ENCODE measurements at regions not wholly inside any gene's neighbourhood (a gene's known extent, or its start where the extent isn't known, plus 50 kb on each side); places are given as distances from the start of the nearest gene placed in this dataset.

- no peak for TF ChIP-seq CTCF (IDR thresholded peaks at IDR 0.05; ENCODE audit: low read depth, low read length)
- H3K4me3 ChIP-seq (replicated peaks in 1 of 2; ENCODE audit: low read depth in 2 of 2, low read length in 2 of 2): no peak overlapping the region
- DNase-seq (ENCODE audit: low read depth in 2 of 2): no peak
Observed at GRCh38 chr1:74818241-74818640, 85.3 kb downstream of the TYW3 start.

- H3K4me3 ChIP-seq (replicated peaks in 1 of 2; ENCODE audit: low read depth in 2 of 2, low read length in 2 of 2): no peak overlapping the region
- TF ChIP-seq CTCF (IDR thresholded peaks at IDR 0.05; ENCODE audit: low read depth, low read length): no peak
- no peak for DNase-seq (ENCODE audit: low read depth in 2 of 2)
Observed at GRCh38 chr1:74818661-74819456, 85.9 kb downstream of the TYW3 start.

- no peak overlapping the region for H3K4me3 ChIP-seq (replicated peaks in 1 of 2; ENCODE audit: low read depth in 2 of 2, low read length in 2 of 2)
- no peak for TF ChIP-seq CTCF (IDR thresholded peaks at IDR 0.05; ENCODE audit: low read depth, low read length)
- DNase-seq (ENCODE audit: low read depth in 2 of 2): no peak
Observed at GRCh38 chr1:74822851-74823401, 90.0 kb downstream of the TYW3 start.

- H3K4me3 ChIP-seq (replicated peaks in 1 of 2; ENCODE audit: low read depth in 2 of 2, low read length in 2 of 2): no peak overlapping the region
- no peak for DNase-seq (ENCODE audit: low read depth in 2 of 2)
- TF ChIP-seq CTCF (IDR thresholded peaks at IDR 0.05; ENCODE audit: low read depth, low read length): no peak
Observed at GRCh38 chr1:74824497-74825107, 91.7 kb downstream of the TYW3 start.

GRCh38 chr1:74830766-74831165, 97.8 kb downstream of the TYW3 start:
- no peak for DNase-seq (ENCODE audit: low read depth in 2 of 2)
- no peak for TF ChIP-seq CTCF (IDR thresholded peaks at IDR 0.05; ENCODE audit: low read depth, low read length)
- no peak overlapping the region for H3K4me3 ChIP-seq (replicated peaks in 1 of 2; ENCODE audit: low read depth in 2 of 2, low read length in 2 of 2)

GRCh38 chr1:74834261-74834660, 101.3 kb downstream of the TYW3 start:
- no peak for TF ChIP-seq CTCF (IDR thresholded peaks at IDR 0.05; ENCODE audit: low read depth, low read length)
- H3K4me3 ChIP-seq (replicated peaks in 1 of 2; ENCODE audit: low read depth in 2 of 2, low read length in 2 of 2): no peak overlapping the region
- DNase-seq (ENCODE audit: low read depth in 2 of 2): no peak
